GM23338 (cell line): ENCODE measurements at regions not wholly inside any gene's neighbourhood (a gene's known extent, or its start where the extent isn't known, plus 50 kb on each side); places are given as distances from the start of the nearest gene placed in this dataset.

Source experiments
- ATAC-seq: fragments of 200-7000 bp; cut with Tn5 transposase; 3 replicates; pipeline ENCODE4 v1.9.1; 2020
- DNase-seq: peaks from one replicate; pipeline ENCODE4 v3.0.0-alpha.2; 2015; ENCODE audit warnings: low spot score
- H2AFZ ChIP-seq: fragments of 200-600 bp; sonication (generic); 2 replicates; pipeline ENCODE4 v1.8.0; 2016; ENCODE audit warnings: antibody characterized with exemption, mild to moderate bottlenecking, moderate library complexity
- H3F3A ChIP-seq: fragments of 200-600 bp; sonication (generic); replicated peaks from 2 replicates; pipeline ENCODE4 v1.8.0; 2017; ENCODE audit warnings: antibody characterized with exemption, mixed run types, low read depth
- H3K27ac ChIP-seq: fragments of 200-600 bp; sonication (generic); 2 replicates; pipeline ENCODE4 v1.6.1; 2016; ENCODE audit warnings: low read depth
- H3K27me3 ChIP-seq: fragments of 200-600 bp; sonication (generic); 2 replicates; pipeline ENCODE4 v1.8.0; 2016; ENCODE audit warnings: mild to moderate bottlenecking, mixed run types, moderate library complexity; ENCODE audit not compliant: insufficient read depth
- H3K36me3 ChIP-seq: fragments of 200-600 bp; sonication (generic); 2 replicates; pipeline ENCODE4 v1.8.0; 2016; ENCODE audit warnings: mild to moderate bottlenecking; ENCODE audit not compliant: insufficient read depth
- H3K4me1 ChIP-seq: fragments of 200-600 bp; sonication (generic); 2 replicates; pipeline ENCODE4 v1.8.0; 2016; ENCODE audit warnings: mild to moderate bottlenecking, moderate library complexity; ENCODE audit not compliant: insufficient read depth
- H3K4me2 ChIP-seq: fragments of 200-600 bp; sonication (generic); 2 replicates; pipeline ENCODE4 v1.7.1; 2017; ENCODE audit warnings: mixed run types
- H3K4me3 ChIP-seq: fragments of 200-600 bp; sonication (generic); 2 replicates; pipeline ENCODE4 v1.6.1; 2016; ENCODE audit warnings: mixed run types
- H3K79me2 ChIP-seq: fragments of 200-600 bp; sonication (generic); replicated peaks from 2 replicates; pipeline ENCODE4 v1.8.0; 2017; ENCODE audit warnings: mild to moderate bottlenecking; ENCODE audit not compliant: insufficient read depth
- H3K9me2 ChIP-seq: fragments of 200-600 bp; sonication (generic); 2 replicates; pipeline ENCODE4 v1.8.0; 2017; ENCODE audit not compliant: insufficient read depth
- H4K20me1 ChIP-seq: fragments of 200-600 bp; sonication (generic); replicated peaks from 2 replicates; pipeline ENCODE4 v1.8.0; 2017; ENCODE audit warnings: mild to moderate bottlenecking; ENCODE audit not compliant: insufficient read depth
- H3K27ac Mint-ChIP-seq: 2 replicates; pipeline ENCODE4 v1.8.0; 2020; ENCODE audit warnings: inconsistent platforms, mild to moderate bottlenecking, moderate library complexity, mixed read lengths
- H3K27me3 Mint-ChIP-seq: 3 replicates; pipeline ENCODE4 v1.8.0; 2022; ENCODE audit warnings: low read depth, mild to moderate bottlenecking, moderate library complexity, mixed read lengths, inconsistent platforms; ENCODE audit not compliant: insufficient read depth, poor library complexity
- H3K36me3 Mint-ChIP-seq: 3 replicates; pipeline ENCODE4 v1.8.0; 2021; ENCODE audit warnings: low read depth, mild to moderate bottlenecking, inconsistent platforms, moderate library complexity, mixed read lengths
- H3K4me1 Mint-ChIP-seq: 3 replicates; pipeline ENCODE4 v1.8.0; 2020; ENCODE audit warnings: mild to moderate bottlenecking, inconsistent platforms, mixed read lengths
- H3K4me3 Mint-ChIP-seq: 3 replicates; pipeline ENCODE4 v1.8.0; 2021; ENCODE audit warnings: moderate library complexity, mild to moderate bottlenecking, inconsistent platforms, mixed read lengths
- H3K9me3 Mint-ChIP-seq: 3 replicates; pipeline ENCODE4 v1.8.0; 2020; ENCODE audit warnings: moderate library complexity, mild to moderate bottlenecking, inconsistent platforms, mixed read lengths
- CREB1 ChIP-seq: fragments of 250-450 bp; sonication (Bioruptor Pico); IDR thresholded peaks from 2 replicates; pipeline ENCODE4 v1.5.0; 2020; ENCODE audit warnings: low read depth, mild to moderate bottlenecking, moderate library complexity
- EZH2 ChIP-seq: fragments of 200-600 bp; sonication (generic); IDR thresholded peaks from one replicate; pipeline ENCODE4 v1.8.0; 2017; ENCODE audit warnings: antibody characterized with exemption, mild to moderate bottlenecking, low read depth; ENCODE audit not compliant: unreplicated experiment
- EZH2phosphoT487 ChIP-seq: fragments of 200-600 bp; sonication (generic); IDR thresholded peaks from one replicate; pipeline ENCODE4 v1.8.1; 2018; ENCODE audit warnings: antibody characterized with exemption; ENCODE audit not compliant: unreplicated experiment
- JUNB ChIP-seq: IDR thresholded peaks from one replicate; pipeline ENCODE4 v1.6.1; 2016; ENCODE audit warnings: antibody characterized with exemption; ENCODE audit not compliant: unreplicated experiment
- NANOG ChIP-seq: IDR thresholded peaks from 2 replicates; pipeline ENCODE4 v1.6.1; 2016; ENCODE audit warnings: antibody characterized with exemption, borderline replicate concordance
- POLR2AphosphoS5 ChIP-seq: IDR thresholded peaks from 2 replicates; pipeline ENCODE4 v1.6.1; 2016; ENCODE audit warnings: antibody characterized with exemption, low read depth
- REST ChIP-seq: IDR thresholded peaks from one replicate; pipeline ENCODE4 v1.6.1; 2018; ENCODE audit warnings: antibody characterized with exemption; ENCODE audit not compliant: unreplicated experiment
- STAT1 ChIP-seq: IDR thresholded peaks from one replicate; pipeline ENCODE4 v1.6.1; 2016; ENCODE audit warnings: antibody characterized with exemption; ENCODE audit not compliant: unreplicated experiment
- ZNF114 ChIP-seq: fragments of 250-450 bp; sonication (Bioruptor Pico); IDR thresholded peaks from 2 replicates; pipeline ENCODE4 v1.5.0; 2020; ENCODE audit warnings: mild to moderate bottlenecking, moderate library complexity
- ZNF331 ChIP-seq: fragments of 250-450 bp; sonication (Bioruptor Pico); IDR thresholded peaks from 2 replicates; pipeline ENCODE4 v1.5.0; 2020; ENCODE audit warnings: low read depth, mild to moderate bottlenecking, moderate library complexity
- TF ChIP-seq, protein P1 (sequence below): IDR thresholded peaks from 2 replicates; pipeline ENCODE4 v1.6.1; 2016; ENCODE audit warnings: antibody characterized with exemption
- TF ChIP-seq, protein P2 (sequence below): fragments of 250-450 bp; sonication (Bioruptor Pico); IDR thresholded peaks from 2 replicates; pipeline ENCODE4 v1.5.0; 2020; ENCODE audit warnings: mild to moderate bottlenecking, moderate library complexity
- TF ChIP-seq, protein P3 (sequence below), 2 experiments: fragments of 200-600 bp in 1 of 2; sonication (generic) in 1 of 2; conservative IDR thresholded peaks; 2 replicates each; pipeline versions ENCODE4 v1.5.1 to v1.6.1; 2016 to 2017; ENCODE audit warnings: antibody characterized with exemption in 2 of 2, low read depth in 2 of 2, mild to moderate bottlenecking in 2 of 2, moderate library complexity in 1 of 2

GRCh38 chr2:46814160-46814961 lies 101.2 kb downstream of the MCFD2 start:
- ATAC-seq, result no peak
- H3K79me2 ChIP-seq, result no peaks in the 10 kb centered on the region
- 0 out of 2 replicates have a peak, but pooled peaks cover 4% of the 10 kb centered on the region for H3K4me1 ChIP-seq
- TF ChIP-seq POLR2AphosphoS5 (no peak), EZH2 (no peak), NANOG (no peak), ZNF114 (no peak), CREB1 (CRISPR knock-in tag) (no peak), EZH2phosphoT487 (no peak), ZNF331 (CRISPR knock-in tag) (no peak), JUNB (no peak), STAT1 (no peak), REST (no peak)
- TF ChIP-seq, protein P1, sequence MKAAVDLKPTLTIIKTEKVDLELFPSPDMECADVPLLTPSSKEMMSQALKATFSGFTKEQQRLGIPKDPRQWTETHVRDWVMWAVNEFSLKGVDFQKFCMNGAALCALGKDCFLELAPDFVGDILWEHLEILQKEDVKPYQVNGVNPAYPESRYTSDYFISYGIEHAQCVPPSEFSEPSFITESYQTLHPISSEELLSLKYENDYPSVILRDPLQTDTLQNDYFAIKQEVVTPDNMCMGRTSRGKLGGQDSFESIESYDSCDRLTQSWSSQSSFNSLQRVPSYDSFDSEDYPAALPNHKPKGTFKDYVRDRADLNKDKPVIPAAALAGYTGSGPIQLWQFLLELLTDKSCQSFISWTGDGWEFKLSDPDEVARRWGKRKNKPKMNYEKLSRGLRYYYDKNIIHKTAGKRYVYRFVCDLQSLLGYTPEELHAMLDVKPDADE, result no peak
- TF ChIP-seq, protein P2, sequence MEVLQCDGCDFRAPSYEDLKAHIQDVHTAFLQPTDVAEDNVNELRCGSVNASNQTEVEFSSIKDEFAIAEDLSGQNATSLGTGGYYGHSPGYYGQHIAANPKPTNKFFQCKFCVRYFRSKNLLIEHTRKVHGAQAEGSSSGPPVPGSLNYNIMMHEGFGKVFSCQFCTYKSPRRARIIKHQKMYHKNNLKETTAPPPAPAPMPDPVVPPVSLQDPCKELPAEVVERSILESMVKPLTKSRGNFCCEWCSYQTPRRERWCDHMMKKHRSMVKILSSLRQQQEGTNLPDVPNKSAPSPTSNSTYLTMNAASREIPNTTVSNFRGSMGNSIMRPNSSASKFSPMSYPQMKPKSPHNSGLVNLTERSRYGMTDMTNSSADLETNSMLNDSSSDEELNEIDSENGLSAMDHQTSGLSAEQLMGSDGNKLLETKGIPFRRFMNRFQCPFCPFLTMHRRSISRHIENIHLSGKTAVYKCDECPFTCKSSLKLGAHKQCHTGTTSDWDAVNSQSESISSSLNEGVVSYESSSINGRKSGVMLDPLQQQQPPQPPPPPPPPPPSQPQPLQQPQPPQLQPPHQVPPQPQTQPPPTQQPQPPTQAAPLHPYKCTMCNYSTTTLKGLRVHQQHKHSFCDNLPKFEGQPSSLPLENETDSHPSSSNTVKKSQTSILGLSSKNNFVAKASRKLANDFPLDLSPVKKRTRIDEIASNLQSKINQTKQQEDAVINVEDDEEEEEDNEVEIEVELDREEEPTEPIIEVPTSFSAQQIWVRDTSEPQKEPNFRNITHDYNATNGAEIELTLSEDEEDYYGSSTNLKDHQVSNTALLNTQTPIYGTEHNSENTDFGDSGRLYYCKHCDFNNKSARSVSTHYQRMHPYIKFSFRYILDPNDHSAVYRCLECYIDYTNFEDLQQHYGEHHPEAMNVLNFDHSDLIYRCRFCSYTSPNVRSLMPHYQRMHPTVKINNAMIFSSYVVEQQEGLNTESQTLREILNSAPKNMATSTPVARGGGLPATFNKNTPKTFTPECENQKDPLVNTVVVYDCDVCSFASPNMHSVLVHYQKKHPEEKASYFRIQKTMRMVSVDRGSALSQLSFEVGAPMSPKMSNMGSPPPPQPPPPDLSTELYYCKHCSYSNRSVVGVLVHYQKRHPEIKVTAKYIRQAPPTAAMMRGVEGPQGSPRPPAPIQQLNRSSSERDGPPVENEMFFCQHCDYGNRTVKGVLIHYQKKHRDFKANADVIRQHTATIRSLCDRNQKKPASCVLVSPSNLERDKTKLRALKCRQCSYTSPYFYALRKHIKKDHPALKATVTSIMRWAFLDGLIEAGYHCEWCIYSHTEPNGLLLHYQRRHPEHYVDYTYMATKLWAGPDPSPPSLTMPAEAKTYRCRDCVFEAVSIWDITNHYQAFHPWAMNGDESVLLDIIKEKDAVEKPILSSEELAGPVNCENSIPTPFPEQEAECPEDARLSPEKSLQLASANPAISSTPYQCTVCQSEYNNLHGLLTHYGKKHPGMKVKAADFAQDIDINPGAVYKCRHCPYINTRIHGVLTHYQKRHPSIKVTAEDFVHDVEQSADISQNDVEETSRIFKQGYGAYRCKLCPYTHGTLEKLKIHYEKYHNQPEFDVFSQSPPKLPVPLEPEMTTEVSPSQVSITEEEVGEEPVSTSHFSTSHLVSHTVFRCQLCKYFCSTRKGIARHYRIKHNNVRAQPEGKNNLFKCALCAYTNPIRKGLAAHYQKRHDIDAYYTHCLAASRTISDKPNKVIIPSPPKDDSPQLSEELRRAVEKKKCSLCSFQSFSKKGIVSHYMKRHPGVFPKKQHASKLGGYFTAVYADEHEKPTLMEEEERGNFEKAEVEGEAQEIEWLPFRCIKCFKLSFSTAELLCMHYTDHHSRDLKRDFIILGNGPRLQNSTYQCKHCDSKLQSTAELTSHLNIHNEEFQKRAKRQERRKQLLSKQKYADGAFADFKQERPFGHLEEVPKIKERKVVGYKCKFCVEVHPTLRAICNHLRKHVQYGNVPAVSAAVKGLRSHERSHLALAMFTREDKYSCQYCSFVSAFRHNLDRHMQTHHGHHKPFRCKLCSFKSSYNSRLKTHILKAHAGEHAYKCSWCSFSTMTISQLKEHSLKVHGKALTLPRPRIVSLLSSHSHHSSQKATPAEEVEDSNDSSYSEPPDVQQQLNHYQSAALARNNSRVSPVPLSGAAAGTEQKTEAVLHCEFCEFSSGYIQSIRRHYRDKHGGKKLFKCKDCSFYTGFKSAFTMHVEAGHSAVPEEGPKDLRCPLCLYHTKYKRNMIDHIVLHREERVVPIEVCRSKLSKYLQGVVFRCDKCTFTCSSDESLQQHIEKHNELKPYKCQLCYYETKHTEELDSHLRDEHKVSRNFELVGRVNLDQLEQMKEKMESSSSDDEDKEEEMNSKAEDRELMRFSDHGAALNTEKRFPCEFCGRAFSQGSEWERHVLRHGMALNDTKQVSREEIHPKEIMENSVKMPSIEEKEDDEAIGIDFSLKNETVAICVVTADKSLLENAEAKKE, result no peak
- TF ChIP-seq, protein P3, sequence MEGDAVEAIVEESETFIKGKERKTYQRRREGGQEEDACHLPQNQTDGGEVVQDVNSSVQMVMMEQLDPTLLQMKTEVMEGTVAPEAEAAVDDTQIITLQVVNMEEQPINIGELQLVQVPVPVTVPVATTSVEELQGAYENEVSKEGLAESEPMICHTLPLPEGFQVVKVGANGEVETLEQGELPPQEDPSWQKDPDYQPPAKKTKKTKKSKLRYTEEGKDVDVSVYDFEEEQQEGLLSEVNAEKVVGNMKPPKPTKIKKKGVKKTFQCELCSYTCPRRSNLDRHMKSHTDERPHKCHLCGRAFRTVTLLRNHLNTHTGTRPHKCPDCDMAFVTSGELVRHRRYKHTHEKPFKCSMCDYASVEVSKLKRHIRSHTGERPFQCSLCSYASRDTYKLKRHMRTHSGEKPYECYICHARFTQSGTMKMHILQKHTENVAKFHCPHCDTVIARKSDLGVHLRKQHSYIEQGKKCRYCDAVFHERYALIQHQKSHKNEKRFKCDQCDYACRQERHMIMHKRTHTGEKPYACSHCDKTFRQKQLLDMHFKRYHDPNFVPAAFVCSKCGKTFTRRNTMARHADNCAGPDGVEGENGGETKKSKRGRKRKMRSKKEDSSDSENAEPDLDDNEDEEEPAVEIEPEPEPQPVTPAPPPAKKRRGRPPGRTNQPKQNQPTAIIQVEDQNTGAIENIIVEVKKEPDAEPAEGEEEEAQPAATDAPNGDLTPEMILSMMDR (conservative IDR thresholded peaks at IDR 0.05; ENCODE audit: low read depth in 2 of 2), result no peak
- no peak for DNase-seq
- no peak overlapping the region for H3K27ac ChIP-seq
- no peaks in the 10 kb centered on the region for H3K36me3 ChIP-seq
- peaks cover 3% of the 10 kb centered on the region for H3K4me1 Mint-ChIP-seq
- H3K4me2 ChIP-seq, result no peak overlapping the region
- H3F3A ChIP-seq, result no peaks in the 10 kb centered on the region
- H3K27ac Mint-ChIP-seq, result no peak overlapping the region
- no peaks in the 10 kb centered on the region; the same call in 2 of the 3 replicates for H3K9me3 Mint-ChIP-seq
- peaks cover 4% of the 10 kb centered on the region for H3K27me3 Mint-ChIP-seq
- no peak overlapping the region for H3K4me3 ChIP-seq
- H3K27me3 ChIP-seq, result no peaks in the 10 kb centered on the region
- H3K4me3 Mint-ChIP-seq, result no peak overlapping the region
- H4K20me1 ChIP-seq, result no peaks in the 10 kb centered on the region
- H3K36me3 Mint-ChIP-seq, result no peaks in the 10 kb centered on the region
- no peak overlapping the region for H2AFZ ChIP-seq
- H3K9me2 ChIP-seq, result no peaks in the 10 kb centered on the region; the same call in 1 of the 2 replicates
